H7 (cell line): ENCODE measurements at regions not wholly inside any gene's neighbourhood (a gene's known extent, or its start where the extent isn't known, plus 50 kb on each side); places are given as distances from the start of the nearest gene placed in this dataset.
A peak's percentile ranks its signal among the peaks of the same experiment; 100 is the strongest.
"Not testable (repeated sequence)": the region's sequence is repeated elsewhere in the genome, so short reads cannot be mapped to it uniquely, and the experiment has no call there.

Experiments used
- DNase-seq: peaks from one replicate; pipeline ENCODE4 v3.0.0; 2012
- H3K27me3 ChIP-seq: 2 replicates; pipeline ENCODE4 v1.6.0; 2011; ENCODE audit warnings: mild to moderate bottlenecking, low read length; ENCODE audit not compliant: control insufficient read depth, insufficient read depth
- H3K36me3 ChIP-seq: replicated peaks from 2 replicates; pipeline ENCODE4 v1.5.1; 2011; ENCODE audit warnings: low read length; ENCODE audit not compliant: control insufficient read depth, insufficient read depth
- H3K4me3 ChIP-seq: 2 replicates; pipeline ENCODE4 v1.5.1; 2011; ENCODE audit warnings: low read depth, mild to moderate bottlenecking, control low read depth, low read length, moderate library complexity; ENCODE audit not compliant: insufficient read depth

DNA sequence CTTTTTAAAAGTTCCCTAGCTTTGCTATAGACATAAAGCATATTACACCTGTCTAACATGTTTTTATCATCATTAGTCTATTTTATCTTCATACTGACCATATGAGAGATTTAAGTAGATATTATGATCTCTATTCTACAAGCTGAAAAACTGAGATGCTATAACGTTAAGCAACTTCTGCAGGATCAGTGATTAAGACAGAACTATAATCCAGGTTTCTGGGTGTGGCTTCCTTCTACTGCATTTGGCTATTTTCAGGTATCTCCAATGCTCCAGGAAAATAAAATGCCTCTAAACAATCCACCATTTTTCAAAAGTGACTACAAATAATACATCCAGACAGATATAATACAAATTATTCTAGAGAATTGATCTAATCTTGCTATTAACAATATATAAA lies 53.4 kb downstream of the RGS2 start:
- DNase-seq, result no peak
- no peak overlapping the region for H3K4me3 ChIP-seq
- no peaks in the 10 kb centered on the region for H3K36me3 ChIP-seq
- H3K27me3 ChIP-seq, result no peaks in the 10 kb centered on the region

DNA sequence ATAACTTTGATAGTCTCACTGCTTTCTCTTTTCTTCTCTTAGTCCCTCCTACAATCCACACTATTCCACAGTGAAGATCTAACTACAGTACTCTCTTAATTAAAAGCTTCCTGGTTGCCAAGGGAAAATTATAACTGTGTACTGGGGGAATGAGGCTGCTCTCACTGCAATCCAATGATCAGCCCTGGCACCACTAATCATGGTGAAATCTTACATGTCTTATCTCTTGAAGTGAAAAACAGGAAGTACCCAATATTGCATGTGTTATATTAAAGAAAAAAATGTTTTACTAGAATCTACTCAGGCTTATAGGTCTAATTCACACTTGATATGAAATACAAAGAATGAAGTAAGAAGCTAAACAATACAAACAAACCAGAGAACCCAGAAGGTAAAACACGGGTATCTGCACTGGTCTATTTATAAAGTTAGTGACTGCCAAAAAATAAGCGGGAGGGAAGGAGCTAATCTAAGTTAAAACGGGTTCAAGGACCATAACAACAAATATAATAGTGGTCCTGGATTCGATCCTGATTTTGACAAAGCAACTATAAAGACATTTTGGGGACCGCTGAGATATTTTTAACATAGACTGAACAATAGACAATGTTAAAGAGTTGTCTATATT lies 57.5 kb downstream of the RGS2 start:
- no peak for DNase-seq

DNA sequence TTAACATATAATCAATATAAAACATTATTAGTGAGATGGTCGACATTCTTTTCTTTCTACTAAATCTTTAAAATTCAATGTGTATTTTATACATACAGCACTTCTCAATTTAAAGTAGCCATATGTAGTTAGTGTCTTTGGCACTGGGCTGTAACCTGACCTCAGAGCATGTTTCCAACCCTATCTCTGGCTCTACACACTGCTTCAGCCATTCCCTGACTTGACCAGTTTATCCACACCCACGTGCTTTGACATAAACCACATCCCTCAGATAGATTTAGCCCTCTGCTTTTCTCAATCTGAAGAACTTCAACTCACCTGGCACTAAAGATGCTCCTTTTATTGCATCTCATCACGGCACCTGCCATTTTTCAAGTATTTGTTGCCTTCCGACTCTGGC lies 58.3 kb downstream of the RGS2 start:
- H3K36me3 ChIP-seq, result no peaks in the 10 kb centered on the region
- no peaks in the 10 kb centered on the region for H3K27me3 ChIP-seq
- no peak overlapping the region for H3K4me3 ChIP-seq
- DNase-seq, result no peak

More for the DNA sequence above, 57.5 kb downstream of the RGS2 start:
- no peak overlapping the region for H3K4me3 ChIP-seq
- no peaks in the 10 kb centered on the region for H3K27me3 ChIP-seq
- no peaks in the 10 kb centered on the region for H3K36me3 ChIP-seq

DNA sequence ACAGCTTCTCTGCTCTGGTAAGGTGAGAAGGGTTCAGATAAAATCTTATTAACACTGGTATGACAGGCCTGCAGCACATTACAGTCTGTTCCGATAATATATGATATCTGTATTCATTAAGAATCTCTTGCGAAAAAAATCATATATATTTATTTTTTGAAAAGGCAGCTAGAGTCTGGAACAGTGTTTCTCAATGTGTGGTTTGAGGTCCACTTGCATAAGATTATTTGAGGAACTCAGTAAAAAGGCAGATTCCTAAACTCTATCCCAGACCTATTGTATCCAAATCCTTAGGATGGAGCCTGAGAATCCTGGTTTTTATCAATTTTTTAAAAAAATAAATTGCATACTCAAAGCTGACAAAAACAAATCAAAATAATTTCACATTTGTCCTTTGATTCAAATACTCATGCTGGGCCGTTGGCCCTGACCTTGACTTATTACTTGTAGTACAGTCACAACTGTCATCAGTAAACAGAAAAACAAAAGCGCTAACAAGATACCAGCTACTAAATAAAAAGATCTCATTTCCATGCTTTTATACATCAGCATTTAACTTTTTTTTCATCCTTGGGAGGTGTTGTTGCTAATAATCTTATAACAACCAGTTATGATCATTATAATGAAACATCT lies 60.6 kb downstream of the RGS2 start:
- Histone ChIP-seq H3K36me3 (no peaks in the 10 kb centered on the region), H3K27me3 (no peaks in the 10 kb centered on the region), H3K4me3 (no peak overlapping the region)
- no peak for DNase-seq

DNA sequence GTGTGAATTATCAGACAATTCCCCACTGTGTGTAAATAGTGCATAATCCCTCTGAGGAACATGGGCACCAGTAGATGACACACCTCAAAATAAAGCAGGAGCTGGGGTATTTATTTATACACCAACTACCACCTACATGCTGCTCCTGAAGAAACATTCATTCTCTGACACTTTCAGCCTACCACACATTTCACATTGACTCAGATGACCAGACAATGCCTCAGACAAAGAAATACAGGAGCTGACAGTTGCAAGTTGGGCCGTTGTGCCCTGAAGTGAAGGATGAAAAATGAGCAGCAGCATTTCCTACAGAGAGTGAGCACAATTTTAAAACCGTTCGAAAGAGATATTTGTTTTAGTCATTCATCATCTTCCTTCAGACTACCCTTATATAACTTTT lies 63.2 kb downstream of the RGS2 start:
- H3K4me3 ChIP-seq, result no peak overlapping the region
- no peak for DNase-seq
- H3K36me3 ChIP-seq, result no peaks in the 10 kb centered on the region
- no peaks in the 10 kb centered on the region for H3K27me3 ChIP-seq

DNA sequence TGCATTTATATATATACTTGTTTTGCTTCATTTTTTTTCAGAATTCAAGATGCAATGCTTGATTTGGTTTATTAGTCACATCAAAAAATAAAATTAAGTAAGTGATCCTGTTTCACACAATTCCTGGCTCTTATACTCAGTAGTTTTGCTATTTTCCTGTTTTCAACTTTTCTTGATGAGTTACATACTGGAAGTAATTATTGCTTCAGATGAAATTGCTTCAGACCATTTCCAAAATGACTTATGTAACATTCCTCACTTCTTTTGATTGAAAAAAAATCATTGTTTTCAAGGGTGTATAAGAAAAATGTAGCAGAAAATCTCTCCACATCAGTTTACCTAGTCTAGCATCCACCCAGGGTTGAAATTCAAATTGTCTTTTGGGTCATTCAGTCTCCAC lies 65.0 kb downstream of the RGS2 start:
- no peak for DNase-seq
- Histone ChIP-seq H3K4me3 (no peak overlapping the region), H3K27me3 (no peaks in the 10 kb centered on the region)

DNA sequence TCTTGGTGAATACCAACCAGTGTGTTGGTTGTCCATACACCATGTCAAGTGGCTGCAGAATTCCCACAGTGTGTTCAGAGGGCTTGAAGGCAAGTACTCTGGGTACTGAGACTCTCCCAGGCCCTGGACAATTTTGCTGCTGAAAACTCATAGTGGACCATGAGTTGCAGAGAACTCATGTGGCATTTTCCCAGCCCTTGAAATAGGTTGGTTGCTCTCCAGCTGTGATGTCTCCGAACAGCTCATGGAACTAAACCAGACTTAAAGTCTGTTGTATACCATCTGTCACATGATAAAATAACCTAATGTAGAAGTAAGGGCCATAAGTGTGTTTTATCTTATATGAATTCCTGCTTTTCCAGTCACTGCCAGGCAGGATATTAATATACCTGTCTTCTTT lies 67.8 kb downstream of the RGS2 start:
- Histone ChIP-seq H3K4me3 (no peak overlapping the region), H3K36me3 (no peaks in the 10 kb centered on the region), H3K27me3 (no peaks in the 10 kb centered on the region)
- DNase-seq, result no peak

More for the DNA sequence above, 65.0 kb downstream of the RGS2 start:
- H3K36me3 ChIP-seq, result no peaks in the 10 kb centered on the region

DNA sequence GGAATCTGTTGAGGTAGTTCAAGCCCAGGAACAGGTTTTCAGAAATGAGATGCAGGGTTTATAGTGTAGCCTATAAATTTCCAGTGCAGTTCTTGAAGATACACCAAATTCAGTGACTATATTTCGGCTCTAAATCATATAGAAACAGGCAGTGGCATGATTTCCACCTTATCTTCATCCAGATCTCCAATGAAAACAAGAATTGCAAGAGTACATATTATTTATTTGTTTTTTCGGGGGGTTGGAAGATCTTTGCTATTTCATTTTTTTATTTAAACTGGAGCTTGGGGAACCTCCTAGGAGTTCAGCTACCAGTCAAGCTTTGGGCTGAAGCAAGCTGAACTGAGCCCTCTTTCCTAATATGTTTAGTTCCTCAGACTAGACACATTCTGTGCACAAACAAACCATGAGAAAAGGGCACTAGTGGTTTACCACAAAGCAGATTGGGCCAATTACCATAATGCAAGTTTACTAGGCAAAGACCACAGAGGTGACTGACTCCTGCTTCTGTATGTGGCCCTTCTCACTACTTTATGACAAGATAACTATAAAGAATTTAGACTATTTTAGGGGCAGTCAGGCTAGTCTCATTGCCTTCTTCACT lies 68.5 kb downstream of the RGS2 start:
- H3K27me3 ChIP-seq, result no peaks in the 10 kb centered on the region
- no peak for DNase-seq
- H3K4me3 ChIP-seq, result no peak overlapping the region
- H3K36me3 ChIP-seq, result no peaks in the 10 kb centered on the region

DNA sequence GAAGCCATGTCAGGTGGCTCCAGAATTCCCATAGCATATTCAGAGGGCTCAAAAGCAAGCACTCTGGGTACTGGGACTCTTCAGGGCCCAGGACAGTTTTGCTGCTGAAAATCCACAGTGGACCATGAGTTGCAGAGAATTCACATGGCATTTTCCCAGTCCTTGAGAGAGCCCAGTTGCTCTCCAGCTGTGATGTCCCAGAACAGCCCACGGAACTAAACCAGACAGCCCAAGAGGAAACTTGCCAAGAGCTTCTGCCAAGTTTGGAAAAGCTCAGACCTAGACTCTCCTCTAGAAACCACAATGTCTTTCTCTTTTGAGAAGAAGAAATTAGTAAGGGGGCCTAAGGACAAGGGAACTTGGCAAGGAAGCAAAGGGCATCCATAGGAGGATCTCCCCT lies 69.4 kb downstream of the RGS2 start:
- H3K4me3 ChIP-seq, result no peak overlapping the region
- no peaks in the 10 kb centered on the region for H3K36me3 ChIP-seq
- no peak for DNase-seq
- H3K27me3 ChIP-seq, result no peaks in the 10 kb centered on the region

DNA sequence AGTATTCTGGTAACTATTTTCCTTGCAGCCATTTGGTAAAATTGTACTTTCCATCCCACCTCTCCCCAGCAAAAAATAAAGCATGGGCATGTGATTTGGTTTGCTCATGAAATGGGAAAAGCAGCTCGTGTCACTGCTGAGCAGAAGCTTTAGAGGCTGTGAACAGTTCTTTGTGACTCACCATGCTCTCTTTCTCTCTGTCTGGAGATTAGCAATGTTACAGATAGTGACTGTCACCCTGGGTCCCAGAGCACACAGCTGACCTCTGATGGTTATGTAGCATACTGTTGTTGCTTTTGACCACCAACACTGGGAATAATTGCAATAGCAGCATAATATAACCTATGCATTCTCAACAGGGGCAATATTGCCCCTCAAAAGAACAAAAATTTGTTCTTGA lies 70.6 kb downstream of the RGS2 start:
- Histone ChIP-seq H3K4me3 (no peak overlapping the region), H3K36me3 (no peaks in the 10 kb centered on the region), H3K27me3 (no peaks in the 10 kb centered on the region)
- DNase-seq, result no peak

DNA sequence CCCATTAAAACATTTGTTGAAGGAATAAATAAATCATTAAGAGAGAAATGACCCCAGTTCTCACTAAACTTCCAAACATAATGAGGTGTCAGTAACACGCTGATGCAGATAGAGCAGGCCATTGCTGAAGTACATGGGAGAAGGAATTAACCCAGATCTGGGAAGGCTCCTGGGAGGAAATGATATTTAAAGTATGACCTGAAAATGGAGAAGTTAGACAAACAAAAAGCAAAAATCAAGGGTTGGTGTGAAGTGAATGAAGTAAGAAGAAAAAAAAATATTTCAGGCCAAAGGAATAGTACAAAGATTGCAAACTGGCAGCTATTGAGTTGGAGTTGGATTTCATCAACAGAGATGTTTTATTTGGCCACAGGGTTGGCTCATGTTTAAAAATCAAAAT lies 71.4 kb downstream of the RGS2 start:
- H3K36me3 ChIP-seq, result no peaks in the 10 kb centered on the region
- DNase-seq, result no peak
- no peak overlapping the region for H3K4me3 ChIP-seq
- no peaks in the 10 kb centered on the region for H3K27me3 ChIP-seq

DNA sequence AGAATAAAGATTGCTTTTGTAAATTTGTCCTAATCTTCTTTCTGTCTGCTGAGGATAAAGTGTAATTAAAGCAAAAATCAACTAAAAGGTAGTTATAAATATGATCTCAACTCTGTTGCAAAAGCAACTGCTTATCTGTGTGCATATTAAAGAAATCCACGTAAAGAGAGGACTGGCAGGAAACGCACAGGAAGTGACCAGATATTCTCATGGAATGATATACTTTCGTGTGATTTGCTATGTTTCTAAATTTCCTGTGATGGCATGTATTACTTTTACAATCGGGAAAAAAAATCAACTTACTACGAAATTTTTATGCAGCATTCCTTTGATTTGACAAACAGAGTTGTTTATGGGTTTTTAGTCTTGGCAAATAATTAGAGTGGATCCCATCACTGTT lies 75.4 kb downstream of the RGS2 start:
- Histone ChIP-seq H3K36me3 (no peaks in the 10 kb centered on the region), H3K4me3 (no peak overlapping the region), H3K27me3 (no peaks in the 10 kb centered on the region)
- no peak for DNase-seq

DNA sequence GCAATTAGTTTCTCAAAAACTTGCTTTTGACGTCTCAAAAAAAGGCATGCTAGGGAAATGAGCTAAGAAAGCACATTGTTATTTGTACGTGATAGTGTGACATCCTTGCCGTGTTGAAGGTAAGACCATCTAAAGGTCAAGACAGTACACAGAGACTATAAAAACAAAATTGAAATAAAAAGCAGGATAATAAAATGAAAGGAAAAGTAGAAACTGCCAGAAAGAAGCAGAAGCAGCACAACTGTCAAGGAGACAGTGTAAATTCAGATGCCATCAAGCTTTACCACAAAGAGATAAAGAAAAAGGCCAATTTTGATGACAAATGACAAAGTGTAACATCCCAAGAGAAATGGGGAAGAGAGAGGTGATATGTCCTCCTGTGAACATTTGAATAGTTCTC lies 76.5 kb downstream of the RGS2 start:
- not testable (repeated sequence) for H3K36me3 ChIP-seq, H3K4me3 ChIP-seq, H3K27me3 ChIP-seq, DNase-seq

DNA sequence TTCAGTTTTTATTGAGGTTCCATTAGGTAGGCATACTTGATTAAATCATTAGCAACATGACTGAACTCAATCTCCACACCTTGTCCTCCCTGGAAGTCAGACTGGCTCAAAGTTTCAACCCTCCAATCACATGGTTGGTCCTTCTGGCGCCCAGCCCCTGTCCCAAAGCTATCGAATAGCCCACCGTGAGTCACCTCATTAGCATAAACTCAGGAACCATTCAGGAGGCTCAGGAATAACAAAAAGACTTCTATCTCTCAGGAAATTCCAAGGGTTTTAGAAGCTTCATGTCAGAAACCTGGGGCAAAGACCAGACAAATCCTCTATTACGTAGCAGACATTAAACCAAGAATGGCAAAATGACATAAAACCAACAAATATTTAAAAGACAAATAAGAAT lies 78.6 kb downstream of the RGS2 start:
- no peaks in the 10 kb centered on the region for H3K27me3 ChIP-seq
- no peaks in the 10 kb centered on the region for H3K36me3 ChIP-seq
- no peak overlapping the region for H3K4me3 ChIP-seq
- peak; percentile 8 for DNase-seq

DNA sequence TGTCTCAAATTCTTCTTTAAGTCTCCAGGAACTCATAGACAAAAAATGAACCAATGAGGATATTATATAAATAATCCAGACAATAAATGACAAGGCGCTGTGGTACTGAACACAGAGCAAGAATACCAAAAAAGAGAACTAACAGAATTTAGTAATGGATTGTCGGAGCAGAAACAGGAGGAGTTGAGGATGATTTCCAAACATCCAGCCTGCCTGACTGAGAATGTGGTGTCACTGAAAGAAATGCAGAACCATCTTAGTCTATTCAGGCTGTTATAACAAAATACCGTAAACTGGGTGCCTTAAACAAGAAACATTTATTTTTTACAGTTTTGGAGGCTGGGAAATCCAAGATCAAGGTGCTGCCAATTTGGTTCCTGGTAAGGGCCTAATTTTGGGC lies 79.7 kb downstream of the RGS2 start:
- H3K4me3 ChIP-seq, result no peak overlapping the region
- no peak for DNase-seq
- no peaks in the 10 kb centered on the region for H3K36me3 ChIP-seq
- no peaks in the 10 kb centered on the region for H3K27me3 ChIP-seq
